IMR-90 (cell line): ENCODE measurements at regions not wholly inside any gene's neighbourhood (a gene's known extent, or its start where the extent isn't known, plus 50 kb on each side); places are given as distances from the start of the nearest gene placed in this dataset.

ENCODE experiments used
- ATAC-seq: fragments of 200-7000 bp; cut with Tn5 transposase; 2 replicates; pipeline ENCODE4 v1.9.1; 2020; ENCODE audit warnings: low read depth, mild to moderate bottlenecking, moderate library complexity
- BruUV-seq: library from RNA; stranded (reverse); fragments of 400-500 nt; replicated peaks from 2 replicates; lab custom pipeline; 2021; lab: Mats Ljungman, UMichigan
- CTCF ChIA-PET: fragments of 300-600 bp; formaldehyde crosslinking; extraction: SDS; loops from one replicate; lab custom pipeline; 2021; ENCODE audit warnings: antibody characterized with exemption; lab: Yijun Ruan, JAX
- POLR2A ChIA-PET: fragments of 300-600 bp; sonication (Branson Sonifier 250); formaldehyde crosslinking; loops from one replicate; lab custom pipeline; 2022; ENCODE audit warnings: antibody characterized with exemption; ENCODE audit not compliant: unreplicated experiment; lab: Charles Lee
- DNase-seq: peaks from one replicate; pipeline ENCODE4 v3.0.0; 2013
- H2AFZ ChIP-seq: replicated peaks from 2 replicates; pipeline ENCODE3; 2013; ENCODE audit warnings: low read length, mild to moderate bottlenecking; ENCODE audit not compliant: poor library complexity
- H2AK5ac ChIP-seq: 2 replicates; pipeline ENCODE4 v1.6.1; 2013; ENCODE audit warnings: low read depth, low read length, inconsistent platforms
- H2AK9ac ChIP-seq: replicated peaks from 2 replicates; pipeline ENCODE3; 2013; ENCODE audit warnings: mild to moderate bottlenecking, low read depth, low read length, moderate library complexity; ENCODE audit not compliant: poor library complexity
- H2BK120ac ChIP-seq: 2 replicates; pipeline ENCODE4 v1.6.1; 2013; ENCODE audit warnings: low read depth, low read length, inconsistent platforms
- H2BK15ac ChIP-seq: 3 replicates; pipeline ENCODE4 v1.6.1; 2013; ENCODE audit warnings: low read depth, low read length, inconsistent platforms
- H2BK20ac ChIP-seq: 2 replicates; pipeline ENCODE4 v1.6.1; 2013; ENCODE audit warnings: low read depth, mild to moderate bottlenecking, inconsistent platforms, low read length, moderate library complexity
- H2BK5ac ChIP-seq: 2 replicates; pipeline ENCODE4 v1.6.1; 2013; ENCODE audit warnings: mild to moderate bottlenecking, low read depth, low read length, inconsistent platforms; ENCODE audit not compliant: poor library complexity, severe bottlenecking
- H3K14ac ChIP-seq: replicated peaks from 2 replicates; pipeline ENCODE4 v1.6.1; 2013; ENCODE audit warnings: low read depth, low read length, inconsistent platforms
- H3K18ac ChIP-seq: 2 replicates; pipeline ENCODE4 v1.6.1; 2013; ENCODE audit warnings: low read depth, low read length, control low read depth
- H3K23ac ChIP-seq: 2 replicates; pipeline ENCODE4 v1.6.1; 2013; ENCODE audit warnings: low read depth, low read length, inconsistent platforms
- H3K27ac ChIP-seq: 2 replicates; pipeline ENCODE4 v1.5.1; 2013; ENCODE audit warnings: mild to moderate bottlenecking, control low read depth, low read length; ENCODE audit not compliant: insufficient read depth
- H3K27me3 ChIP-seq: 2 replicates; pipeline ENCODE4 v1.6.1; 2013; ENCODE audit warnings: low read length; ENCODE audit not compliant: control insufficient read depth, insufficient read depth
- H3K36me3 ChIP-seq: 2 replicates; pipeline ENCODE4 v1.6.1; 2013; ENCODE audit warnings: low read length, mixed read lengths; ENCODE audit not compliant: control insufficient read depth, insufficient read depth
- H3K4ac ChIP-seq: 2 replicates; pipeline ENCODE4 v1.6.1; 2013; ENCODE audit warnings: low read depth, low read length, inconsistent platforms
- H3K4me1 ChIP-seq: 2 replicates; pipeline ENCODE4 v1.6.1; 2013; ENCODE audit warnings: low read length, mixed read lengths; ENCODE audit not compliant: control insufficient read depth, insufficient read depth
- H3K4me2 ChIP-seq: 2 replicates; pipeline ENCODE4 v1.6.1; 2013; ENCODE audit warnings: low read depth, mild to moderate bottlenecking, control low read depth, low read length, moderate library complexity
- H3K4me3 ChIP-seq: 2 replicates; pipeline ENCODE4 v1.5.1; 2013; ENCODE audit warnings: low read depth, mild to moderate bottlenecking, control low read depth, low read length, moderate library complexity; ENCODE audit not compliant: insufficient read depth
- H3K56ac ChIP-seq: 2 replicates; pipeline ENCODE4 v1.6.1; 2013; ENCODE audit warnings: low read length, inconsistent platforms; ENCODE audit not compliant: insufficient read depth; ENCODE audit errors: extremely low read depth
- H3K79me1 ChIP-seq, 2 experiments: 2 replicates each; pipeline ENCODE4 v1.6.1; 2013; ENCODE audit warnings: low read length in 2 of 2, inconsistent platforms in 1 of 2, low read depth in 1 of 2
- H3K9ac ChIP-seq: 2 replicates; pipeline ENCODE4 v1.6.1; 2013; ENCODE audit warnings: low read depth, low read length, control low read depth
- H3K9me1 ChIP-seq: 2 replicates; pipeline ENCODE4 v1.6.1; 2013; ENCODE audit warnings: low read length, inconsistent platforms; ENCODE audit not compliant: insufficient read depth
- H3K9me3 ChIP-seq: 2 replicates; pipeline ENCODE4 v1.6.1; 2013; ENCODE audit warnings: low read length; ENCODE audit not compliant: control insufficient read depth, insufficient read depth
- H4K20me1 ChIP-seq: 2 replicates; pipeline ENCODE4 v1.6.1; 2013; ENCODE audit warnings: low read length, inconsistent platforms; ENCODE audit not compliant: insufficient read depth
- H4K5ac ChIP-seq: 2 replicates; pipeline ENCODE4 v1.6.1; 2013; ENCODE audit warnings: mild to moderate bottlenecking, low read depth, low read length, control low read depth
- H4K8ac ChIP-seq, 2 experiments: 2 replicates each; pipeline ENCODE4 v1.6.1; 2013; ENCODE audit warnings: low read depth in 2 of 2, low read length in 2 of 2, control low read depth in 1 of 2, inconsistent platforms in 1 of 2
- H4K91ac ChIP-seq: 2 replicates; pipeline ENCODE4 v1.6.1; 2013; ENCODE audit warnings: low read depth, low read length, inconsistent platforms; ENCODE audit not compliant: insufficient read depth
- BHLHE40 ChIP-seq: fragments of 150-350 bp; IDR thresholded peaks from 2 replicates; pipeline ENCODE4 v1.6.1; 2016; ENCODE audit warnings: mild to moderate bottlenecking, low read depth, low read length
- CEBPB ChIP-seq: IDR thresholded peaks from 2 replicates; pipeline ENCODE4 v1.6.1; 2012; ENCODE audit warnings: low read depth, low read length, improper control_type of control experiment
- CHD1 ChIP-seq: IDR thresholded peaks from 2 replicates; pipeline ENCODE4 v1.6.1; 2012; ENCODE audit warnings: low read depth, low read length, improper control_type of control experiment
- CTCF ChIP-seq: conservative IDR thresholded peaks from 2 replicates; pipeline ENCODE4 v1.5.1; 2012; ENCODE audit warnings: mild to moderate bottlenecking, low read depth, low read length, improper control_type of control experiment
- ELK1 ChIP-seq: fragments of 150-350 bp; IDR thresholded peaks from 2 replicates; pipeline ENCODE4 v1.6.1; 2016; ENCODE audit warnings: low read depth, mild to moderate bottlenecking, low read length, moderate library complexity, borderline replicate concordance
- FOS ChIP-seq: fragments of 150-350 bp; IDR thresholded peaks from 2 replicates; pipeline ENCODE4 v1.6.1; 2016; ENCODE audit warnings: low read depth, low read length
- MAFK ChIP-seq: IDR thresholded peaks from 2 replicates; pipeline ENCODE4 v1.6.1; 2012; ENCODE audit warnings: low read depth, low read length, improper control_type of control experiment
- MAZ ChIP-seq: IDR thresholded peaks from 2 replicates; pipeline ENCODE4 v1.6.1; 2012; ENCODE audit warnings: low read depth, mild to moderate bottlenecking, low read length, improper control_type of control experiment, moderate library complexity, borderline replicate concordance
- MXI1 ChIP-seq: IDR thresholded peaks from 2 replicates; pipeline ENCODE4 v1.6.1; 2012; ENCODE audit warnings: low read depth, mild to moderate bottlenecking, low read length, moderate library complexity, borderline replicate concordance
- POLR2A ChIP-seq: IDR thresholded peaks from 2 replicates; pipeline ENCODE4 v1.6.1; 2012; ENCODE audit warnings: mild to moderate bottlenecking, low read depth, low read length
- RAD21 ChIP-seq: IDR thresholded peaks from 2 replicates; pipeline ENCODE4 v1.6.1; 2012; ENCODE audit warnings: low read length, improper control_type of control experiment
- RCOR1 ChIP-seq: IDR thresholded peaks from 2 replicates; pipeline ENCODE4 v1.6.1; 2012; ENCODE audit warnings: mild to moderate bottlenecking, low read length, improper control_type of control experiment; ENCODE audit not compliant: insufficient replicate concordance
- RFX5 ChIP-seq: IDR thresholded peaks from 2 replicates; pipeline ENCODE4 v1.8.0; 2012; ENCODE audit warnings: low read depth, mild to moderate bottlenecking, low read length, moderate library complexity
- SMC3 ChIP-seq: fragments of 150-350 bp; IDR thresholded peaks from 2 replicates; pipeline ENCODE4 v1.6.1; 2016; ENCODE audit warnings: low read depth, mild to moderate bottlenecking, antibody characterized with exemption, low read length, moderate library complexity
- USF2 ChIP-seq: fragments of 150-350 bp; IDR thresholded peaks from 2 replicates; pipeline ENCODE4 v1.6.1; 2017; ENCODE audit warnings: mild to moderate bottlenecking, antibody characterized with exemption, low read length, low read depth
- WGBS, 2 experiments: methylation state at CpG; one replicate each; pipeline versions ENCODE4 v1.1.5 to v1.1.7; 2013; ENCODE audit warnings: missing lambda C conversion rate in 2 of 2; ENCODE audit not compliant: insufficient read length in 1 of 2; ENCODE audit errors: extremely low coverage in 2 of 2; 5-methylcytosine and 5-hydroxymethylcytosine counted together
- dilution Hi-C: fragments of 300-500 bp; cut with HindIII; formaldehyde crosslinking; loops from one replicate; pipeline ENCODE4 v1.14.3; 2018; ENCODE audit warnings: low sequenced_read_pairs; ENCODE audit not compliant: unreplicated experiment
- in situ Hi-C: fragments of 300-500 bp; cut with MboI; formaldehyde crosslinking; loops from 3 replicates; pipeline ENCODE4 v1.14.3; 2019; ENCODE audit warnings: low sequenced_read_pairs, inconsistent platforms, mixed read lengths
- intact Hi-C: fragments of 100-400 bp; cut with micrococcal nuclease; formaldehyde crosslinking; loops from 2 replicates; pipeline ENCODE4 v1.10.0; 2022

- intact Hi-C loops (no loop called here), in situ Hi-C loops (no loop called here), dilution Hi-C loops (no loop called here)
- Histone ChIP-seq H4K91ac (no peak overlapping the region), H4K5ac (no peak overlapping the region), H3K9me1 (no peaks in the 10 kb centered on the region), H2AFZ (no peak overlapping the region), H3K23ac (no peak overlapping the region), H3K14ac (no peak overlapping the region), H3K4me1 (no peaks in the 10 kb centered on the region), H3K18ac (no peak overlapping the region), H2AK5ac (no peak overlapping the region), H2AK9ac (no peak overlapping the region), H3K27ac (no peak overlapping the region), H3K9ac (no peak overlapping the region), H3K79me1 (no peaks in the 10 kb centered on the region), H2BK5ac (no peak overlapping the region), H3K27me3 (no peaks in the 10 kb centered on the region), H4K8ac (no peak overlapping the region), H3K56ac (no peak overlapping the region), H3K4me2 (no peak overlapping the region), H3K4ac (no peak overlapping the region), H3K4me3 (no peak overlapping the region), H4K20me1 (no peaks in the 10 kb centered on the region), H2BK15ac (no peak overlapping the region), H3K36me3 (no peaks in the 10 kb centered on the region), H2BK20ac (no peak overlapping the region), H3K9me3 (peaks cover 5% of the 10 kb centered on the region), H2BK120ac (no peak overlapping the region)
- TF ChIP-seq MAFK, result no peak
- no peak for TF ChIP-seq RAD21
- TF ChIP-seq MAZ, result no peak
- TF ChIP-seq POLR2A, result no peak
- no peak for TF ChIP-seq CHD1
- TF ChIP-seq MXI1, result no peak
- TF ChIP-seq BHLHE40, result no peak
- no peak for TF ChIP-seq USF2
- no peak for TF ChIP-seq RCOR1
- no peak for TF ChIP-seq RFX5
- no peak for TF ChIP-seq CEBPB
- TF ChIP-seq SMC3, result no peak
- no peak for TF ChIP-seq CTCF
- TF ChIP-seq ELK1, result no peak
- TF ChIP-seq FOS, result no peak
- DNase-seq, result no peak
- ChIA-PET POLR2A (no interaction called here), CTCF (no interaction called here)
- ATAC-seq, result no peak
- no TSS peak for BruUV-seq
- WGBS, 2 experiments, result no CpG with 5 or more reads among the region's 4 CpGs
These were observed 426.1 kb upstream of the CTNND2 start for GRCh38 chr5:12330381-12330780.
